Esophagus squamous epithelium (tissue), 4 donors: ENCODE measurements at regions not wholly inside any gene's neighbourhood (a gene's known extent, or its start where the extent isn't known, plus 50 kb on each side); places are given as distances from the start of the nearest gene placed in this dataset.

Source experiments
- POLR2A ChIP-seq, 4 donors: fragments of 450-650 bp; IDR thresholded peaks; one replicate each; pipeline ENCODE4 v1.6.1; 2017; ENCODE audit warnings: antibody characterized with exemption in 4 of 4, mild to moderate bottlenecking in 4 of 4, moderate library complexity in 3 of 4
- TF ChIP-seq, protein P1 (sequence below), 6 experiments: fragments of 450-650 bp in 4 of 6; fragments of 200-600 bp in 2 of 6; sonication (generic) in 2 of 6; IDR thresholded peaks; one replicate each; pipeline ENCODE4 v1.5.1; 2016 to 2019; ENCODE audit warnings: antibody characterized with exemption in 6 of 6, mild to moderate bottlenecking in 4 of 6, moderate library complexity in 4 of 6

DNA sequence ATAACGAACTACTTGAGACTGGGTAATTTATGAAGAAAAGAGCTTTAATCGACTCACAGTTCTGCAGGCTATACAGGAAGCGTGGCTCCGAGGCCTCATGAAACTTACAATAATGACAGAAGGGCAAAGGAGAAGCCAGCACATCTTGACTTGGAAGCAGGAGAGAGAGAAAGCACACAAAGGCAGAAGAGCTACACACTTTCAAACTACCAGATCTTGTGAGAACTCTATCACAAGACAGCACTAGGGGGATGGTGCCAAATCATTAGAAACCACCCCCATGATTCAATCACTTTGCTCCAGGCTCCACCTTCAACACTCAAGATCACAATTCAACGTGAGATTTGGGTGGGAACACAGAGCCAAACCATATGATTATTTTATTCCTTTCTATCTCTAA lies 655.9 kb upstream of the SYT4 start:
- TF ChIP-seq, protein P1, sequence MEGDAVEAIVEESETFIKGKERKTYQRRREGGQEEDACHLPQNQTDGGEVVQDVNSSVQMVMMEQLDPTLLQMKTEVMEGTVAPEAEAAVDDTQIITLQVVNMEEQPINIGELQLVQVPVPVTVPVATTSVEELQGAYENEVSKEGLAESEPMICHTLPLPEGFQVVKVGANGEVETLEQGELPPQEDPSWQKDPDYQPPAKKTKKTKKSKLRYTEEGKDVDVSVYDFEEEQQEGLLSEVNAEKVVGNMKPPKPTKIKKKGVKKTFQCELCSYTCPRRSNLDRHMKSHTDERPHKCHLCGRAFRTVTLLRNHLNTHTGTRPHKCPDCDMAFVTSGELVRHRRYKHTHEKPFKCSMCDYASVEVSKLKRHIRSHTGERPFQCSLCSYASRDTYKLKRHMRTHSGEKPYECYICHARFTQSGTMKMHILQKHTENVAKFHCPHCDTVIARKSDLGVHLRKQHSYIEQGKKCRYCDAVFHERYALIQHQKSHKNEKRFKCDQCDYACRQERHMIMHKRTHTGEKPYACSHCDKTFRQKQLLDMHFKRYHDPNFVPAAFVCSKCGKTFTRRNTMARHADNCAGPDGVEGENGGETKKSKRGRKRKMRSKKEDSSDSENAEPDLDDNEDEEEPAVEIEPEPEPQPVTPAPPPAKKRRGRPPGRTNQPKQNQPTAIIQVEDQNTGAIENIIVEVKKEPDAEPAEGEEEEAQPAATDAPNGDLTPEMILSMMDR (IDR thresholded peaks at IDR 0.05): no peak
- no peak for TF ChIP-seq POLR2A (IDR thresholded peaks at IDR 0.05)
